DMS 273 (cell line): ENCODE measurements at regions not wholly inside any gene's neighbourhood (a gene's known extent, or its start where the extent isn't known, plus 50 kb on each side); places are given as distances from the start of the nearest gene placed in this dataset.

Experiments used
- DNase-seq: peaks from one replicate; lab custom pipeline; 2025; ENCODE audit not compliant: unreplicated experiment; lab: John Stamatoyannopoulos, UW

DNA sequence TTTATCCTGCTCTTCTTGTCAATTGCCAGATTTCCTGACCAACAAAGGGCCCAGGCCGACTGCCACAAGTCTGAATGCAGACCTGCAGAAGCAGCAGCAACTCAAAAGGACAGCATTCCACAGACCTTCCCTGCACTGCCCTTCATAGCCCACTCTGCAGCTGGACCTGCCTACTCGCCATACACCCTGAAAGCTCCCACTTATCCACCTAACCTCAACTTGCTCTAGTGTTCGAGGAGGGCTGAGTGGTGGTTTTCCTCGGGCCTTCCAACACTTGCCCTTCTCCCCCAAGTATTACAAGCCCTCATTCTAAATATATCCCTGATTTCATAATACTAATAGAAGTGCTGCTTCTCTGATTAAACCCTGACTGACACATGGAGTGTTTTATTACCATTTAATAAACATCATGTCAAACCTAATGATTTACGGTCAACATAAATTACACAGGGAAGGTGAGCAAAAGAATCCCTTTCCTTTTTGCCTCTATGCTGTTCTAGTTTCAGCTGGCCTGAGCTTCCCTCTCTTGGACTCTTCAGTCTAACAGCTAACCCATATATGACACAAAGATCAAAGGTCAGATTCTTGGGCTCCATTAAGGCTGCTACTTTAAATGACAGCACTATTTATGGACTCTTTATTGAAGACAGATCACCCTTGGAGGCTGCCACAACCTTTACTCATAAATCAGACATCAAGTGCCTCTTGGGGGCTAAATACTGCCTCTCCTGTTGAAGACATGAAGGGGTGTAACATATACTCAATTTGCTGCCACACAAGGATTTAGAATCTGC, 1546.9 kb upstream of the TMEM132C start:
- no peak for DNase-seq

DNA sequence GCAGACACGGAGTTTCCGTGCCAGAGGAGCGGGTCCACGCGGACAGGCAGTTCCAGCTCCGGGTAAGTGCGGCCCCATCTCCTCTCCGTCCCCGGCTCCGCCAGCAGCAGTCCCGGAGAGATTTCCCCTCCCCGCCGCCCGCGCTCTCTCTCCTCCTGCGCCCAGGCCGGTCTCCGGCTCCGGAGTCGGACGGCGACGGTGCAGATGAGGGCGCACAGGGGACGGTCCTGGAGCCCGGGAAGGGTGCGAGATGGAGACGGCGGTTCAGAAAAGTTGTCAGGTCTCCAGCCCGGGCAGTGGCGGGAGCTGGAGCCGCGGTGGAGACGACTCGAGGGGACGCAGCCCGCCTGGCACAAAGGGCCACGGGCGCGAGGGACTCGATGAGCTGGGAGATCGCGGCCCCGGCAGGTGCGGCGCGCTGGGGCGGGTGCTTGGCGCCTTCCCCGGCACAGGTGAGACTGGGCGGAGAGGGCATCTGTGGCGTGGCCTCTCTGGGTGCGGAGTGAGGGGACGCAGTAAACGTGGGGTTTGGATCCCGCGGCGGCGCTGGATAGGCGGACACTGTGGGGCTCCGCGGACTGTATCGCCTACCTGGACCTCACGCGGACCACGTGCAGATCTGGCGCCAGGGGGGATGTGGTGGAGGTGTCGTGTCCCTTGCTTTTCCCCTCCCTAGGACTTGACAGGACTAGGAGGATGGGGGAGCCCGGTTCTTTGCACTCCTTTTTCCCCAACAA, 1540.3 kb upstream of the TMEM132C start:
- DNase-seq, result no peak

DNA sequence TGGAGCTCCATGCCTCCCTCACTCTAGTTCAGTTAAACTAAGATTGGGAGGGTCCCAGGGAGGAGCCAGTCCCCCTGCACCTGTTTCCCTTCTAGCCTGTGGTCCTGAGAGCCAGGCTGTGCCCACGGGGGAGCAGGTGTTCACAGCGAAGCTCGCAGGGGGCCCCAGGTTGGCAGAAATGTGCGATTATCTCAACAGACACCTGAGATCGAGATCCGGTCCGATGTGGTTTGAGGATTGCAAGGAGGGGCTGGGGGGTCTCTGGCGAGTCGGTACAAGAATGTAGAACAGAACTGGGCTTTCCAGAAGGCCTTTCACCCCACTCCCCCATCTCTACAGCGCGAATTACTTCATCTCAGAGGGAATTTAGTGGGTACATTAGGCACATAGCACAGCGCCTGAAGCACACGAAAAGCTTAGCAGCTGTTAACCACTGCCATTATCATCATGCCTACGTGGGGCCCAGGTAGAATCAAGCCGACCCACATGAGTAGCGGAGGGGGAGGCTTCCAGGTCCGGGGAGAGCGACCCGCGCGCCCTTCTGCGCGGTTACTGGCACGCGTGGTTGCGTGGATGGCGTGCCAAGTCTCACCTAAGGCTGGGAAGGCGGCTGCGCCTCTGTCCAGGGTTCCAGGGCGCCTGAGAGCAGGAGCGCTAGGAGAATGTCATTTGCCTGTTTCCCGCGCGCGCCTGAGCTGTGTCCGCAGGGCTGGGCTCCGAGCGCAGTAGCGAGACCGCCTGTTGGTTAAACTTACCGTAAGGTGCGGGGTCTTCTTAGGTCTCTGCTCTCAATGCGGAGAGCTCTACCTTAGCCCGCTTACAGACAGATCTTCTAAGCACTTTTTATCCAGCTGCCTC, 1539.5 kb upstream of the TMEM132C start:
- no peak for DNase-seq

DNA sequence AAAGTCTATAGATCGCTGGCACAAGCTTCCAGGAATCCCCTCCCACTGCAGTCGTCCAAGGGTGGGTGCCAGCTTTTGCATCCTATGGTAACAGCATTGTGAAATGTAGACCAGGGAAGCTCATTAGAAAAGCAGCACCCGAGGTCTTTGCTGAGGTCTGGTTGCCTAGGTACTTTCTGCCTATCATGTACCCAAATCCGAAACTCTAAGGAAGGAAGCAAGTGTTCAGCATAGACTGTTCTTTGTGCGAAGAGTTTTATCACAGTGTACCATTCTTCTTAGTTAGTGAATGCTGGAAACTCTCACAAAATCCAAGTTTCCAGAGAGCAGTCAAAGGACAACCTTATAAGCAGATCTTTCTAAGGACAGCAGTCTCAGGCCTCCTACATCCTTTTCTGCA, 1532.7 kb upstream of the TMEM132C start:
- DNase-seq, result no peak

DNA sequence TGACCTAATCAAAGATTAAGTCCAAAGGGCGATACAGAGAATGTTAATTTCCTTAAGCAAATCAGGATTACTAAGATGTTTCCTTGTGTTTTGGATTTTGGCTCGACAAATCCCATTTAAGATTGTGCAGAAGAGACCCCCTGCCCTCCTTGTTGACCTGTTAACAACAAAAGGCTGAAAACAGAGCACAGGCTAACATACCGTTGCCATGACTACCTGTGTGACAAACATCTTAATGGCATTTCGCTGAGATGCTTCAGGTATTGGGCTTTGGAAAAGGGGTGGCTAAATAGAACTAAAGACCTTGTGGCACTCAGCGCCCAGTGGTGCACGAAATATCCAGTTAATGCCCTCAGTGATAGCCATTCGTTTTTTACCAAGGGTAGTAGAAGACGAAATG, 1532.3 kb upstream of the TMEM132C start:
- no peak for DNase-seq

DNA sequence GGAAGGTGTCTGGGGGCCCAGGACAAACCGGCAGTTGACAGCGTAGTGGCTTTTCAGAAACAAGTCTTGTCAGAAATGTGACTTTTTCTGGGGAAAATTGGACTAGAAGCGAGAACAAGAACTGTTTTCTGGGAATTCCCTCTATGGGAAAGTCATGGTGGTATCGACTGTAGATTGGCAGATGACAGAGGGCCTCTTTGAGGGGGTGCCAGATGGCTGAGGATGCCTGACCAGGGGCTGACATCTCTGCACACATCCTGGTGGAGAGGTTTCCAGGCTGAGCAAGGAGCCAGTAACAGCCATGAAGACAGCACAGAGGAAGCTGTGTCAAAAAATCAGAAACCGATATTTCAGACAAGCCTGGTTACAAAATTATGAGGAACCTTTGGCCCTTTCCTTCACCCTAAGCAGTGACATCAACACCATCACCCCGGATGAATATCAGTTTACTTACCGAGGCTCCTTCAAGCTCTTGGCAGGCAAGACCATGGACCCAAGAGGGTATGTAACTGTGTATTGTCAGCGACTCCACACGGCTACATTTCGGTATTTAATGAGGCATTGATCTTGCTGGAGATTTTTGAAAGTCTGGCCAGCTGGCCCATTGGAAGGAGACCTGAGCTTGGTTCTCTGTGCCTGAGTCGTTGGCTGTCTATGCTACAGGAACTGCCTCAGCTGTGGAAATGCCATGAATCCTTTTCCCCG, 1525.3 kb upstream of the TMEM132C start:
- DNase-seq, result no peak

DNA sequence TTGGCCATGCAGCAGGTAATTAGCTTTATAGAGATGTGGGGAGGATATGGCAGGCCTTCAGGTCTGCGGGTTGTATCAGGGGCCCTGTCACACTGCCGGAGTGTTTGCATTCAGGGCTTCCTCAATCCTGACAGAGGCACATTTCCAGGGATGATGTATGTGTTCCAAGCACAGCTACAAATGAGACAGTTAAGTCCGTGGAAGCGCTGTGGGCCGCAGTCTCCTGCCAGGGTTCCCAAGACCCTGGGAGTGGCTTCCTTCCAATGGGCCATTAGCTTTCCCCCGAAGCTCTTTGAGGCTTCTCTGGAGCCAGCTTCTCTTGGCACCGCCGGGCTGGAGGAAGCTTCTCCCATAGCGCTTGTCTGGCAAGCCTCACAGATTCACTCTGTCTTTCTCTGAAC, 1524.7 kb upstream of the TMEM132C start:
- DNase-seq, result no peak

DNA sequence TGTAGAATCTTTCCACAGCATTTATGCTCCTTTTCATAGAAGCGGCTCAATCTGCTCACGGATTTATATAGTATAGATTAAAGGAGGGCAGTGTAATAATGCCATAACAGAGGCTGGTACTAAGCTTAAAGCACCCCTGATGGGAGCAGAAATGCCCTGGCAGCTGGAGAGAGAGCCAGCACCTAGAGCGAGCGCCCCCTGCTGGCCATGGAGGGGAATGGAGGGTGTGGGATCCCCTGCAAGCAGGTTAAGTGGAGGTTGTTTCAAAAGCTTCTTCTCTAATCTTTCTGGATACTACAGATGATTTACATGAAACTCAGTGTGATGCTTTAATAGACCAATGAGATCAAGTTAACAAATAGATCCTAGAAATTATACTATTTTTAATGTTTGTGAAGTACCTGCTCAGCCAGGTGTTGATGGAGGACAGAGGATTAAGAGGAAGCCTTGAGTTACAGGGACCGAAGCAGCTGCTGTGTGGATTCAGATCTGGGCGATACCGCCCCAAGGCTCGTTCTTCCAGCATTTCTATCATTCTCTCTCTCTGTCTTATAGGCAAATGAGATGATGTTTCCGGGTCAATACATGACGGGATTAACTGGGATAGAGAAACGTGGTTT, 1519.3 kb upstream of the TMEM132C start:
- DNase-seq, result peak; percentile 52

DNA sequence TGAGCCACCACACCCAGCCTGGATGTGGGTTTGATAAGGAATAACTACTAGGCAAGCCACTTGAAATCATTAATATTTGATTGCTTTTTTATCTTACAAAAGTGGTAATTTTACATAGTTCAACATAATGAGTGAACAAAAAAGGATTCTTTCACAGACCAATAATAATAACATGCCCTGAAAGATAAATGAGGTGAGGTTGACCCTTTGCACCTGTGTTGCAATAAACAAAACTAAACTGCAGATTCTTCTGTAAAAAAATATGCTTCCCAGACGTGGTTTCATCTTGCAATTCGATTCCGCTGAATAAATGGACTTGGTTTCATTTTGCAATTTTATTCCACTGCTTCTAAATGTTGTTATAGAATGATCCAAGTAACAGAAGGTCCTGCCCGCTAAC, 1514.9 kb upstream of the TMEM132C start:
- DNase-seq, result no peak

DNA sequence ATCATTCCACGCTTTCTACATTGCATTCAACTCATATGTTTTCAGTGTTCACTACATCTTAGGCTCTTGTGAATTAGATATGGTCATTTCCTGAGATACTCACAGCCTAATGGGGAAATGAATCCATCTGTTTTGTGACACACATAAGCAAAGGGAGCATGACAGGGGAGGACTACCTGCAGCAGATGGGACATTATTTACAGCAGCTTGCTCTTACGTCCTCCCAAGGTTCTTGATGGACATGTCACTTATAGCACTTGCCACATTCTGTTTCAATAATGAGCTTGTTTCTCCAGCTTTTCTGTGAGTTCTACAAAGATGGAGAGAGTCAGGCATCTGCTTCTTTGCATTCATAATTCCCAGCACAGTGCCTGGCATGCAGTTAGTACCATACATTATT, 1509.6 kb upstream of the TMEM132C start:
- no peak for DNase-seq

DNA sequence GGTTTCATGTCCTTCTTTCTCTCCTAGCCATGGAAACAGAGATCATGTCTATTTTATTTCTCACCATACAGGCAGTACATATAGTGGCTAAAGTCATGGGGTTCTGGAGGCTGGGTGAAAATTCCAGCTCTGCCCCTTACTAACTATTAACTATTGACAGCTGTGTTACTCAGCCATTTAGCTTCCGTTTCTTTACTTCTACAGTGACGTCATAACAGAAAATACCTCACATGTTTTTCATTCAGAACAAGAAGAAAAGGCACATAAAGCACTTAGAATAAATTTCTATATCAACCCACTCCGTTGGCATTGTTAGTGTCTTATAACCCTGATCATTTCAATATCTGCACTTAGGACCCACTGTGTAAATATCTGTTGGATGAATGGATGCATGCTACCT, 1506.9 kb upstream of the TMEM132C start:
- DNase-seq, result no peak

DNA sequence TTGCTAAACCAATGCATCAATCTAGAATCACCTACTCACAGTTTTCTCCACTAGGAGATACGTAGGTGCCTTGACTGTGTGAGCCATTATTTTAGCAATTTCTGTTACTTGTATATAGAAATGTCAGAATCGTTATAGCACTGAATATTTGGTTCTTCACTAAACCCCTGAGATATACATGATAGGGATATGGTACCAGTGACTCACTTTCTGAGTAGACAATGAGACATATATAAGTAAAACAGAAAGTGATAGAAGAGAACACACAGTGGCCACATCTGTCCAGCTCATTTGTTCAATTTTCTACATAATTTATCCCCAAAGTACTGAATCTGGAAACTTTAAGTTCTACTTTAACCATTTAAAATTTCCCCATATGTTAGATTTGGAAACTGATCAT, 1505.5 kb upstream of the TMEM132C start:
- DNase-seq, result no peak

DNA sequence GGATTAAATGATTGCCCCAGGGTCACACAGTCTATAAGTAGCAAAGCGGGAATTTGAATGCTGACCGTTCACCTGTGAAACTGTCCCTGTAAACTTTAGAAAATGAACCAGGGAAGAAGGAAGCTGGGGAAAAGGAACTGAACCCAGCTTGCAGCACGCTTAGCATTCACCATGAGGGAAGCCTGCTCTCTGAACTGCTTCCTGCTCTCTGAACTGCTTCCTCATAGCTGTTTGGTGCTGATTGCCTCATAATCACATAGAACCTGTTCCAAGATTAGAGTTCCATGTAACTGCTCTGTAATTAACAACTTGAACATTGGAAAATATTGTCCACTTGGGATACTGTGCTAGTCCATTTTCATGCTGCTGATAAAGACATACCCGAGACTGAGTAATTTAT, 1504.8 kb upstream of the TMEM132C start:
- DNase-seq, result no peak

DNA sequence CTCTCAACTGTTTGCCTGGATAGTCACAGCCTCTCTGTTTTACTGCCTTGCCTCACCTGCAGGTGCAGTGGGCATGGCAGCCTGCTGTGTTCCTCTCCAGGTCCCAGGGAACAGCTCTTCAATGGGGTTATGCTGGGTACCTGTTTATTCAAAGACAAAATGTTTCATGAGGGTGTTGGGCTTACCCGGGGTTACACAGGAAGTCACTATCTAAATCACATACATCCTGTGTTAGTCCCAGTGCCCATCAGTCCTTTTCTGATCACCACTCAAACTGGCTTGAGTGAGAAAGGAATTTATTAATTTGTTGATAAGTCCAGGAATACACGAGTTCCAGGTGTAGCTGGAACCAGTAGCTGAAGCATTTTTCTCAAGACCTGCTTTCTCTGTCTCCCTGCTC, 1503.6 kb upstream of the TMEM132C start:
- no peak for DNase-seq

DNA sequence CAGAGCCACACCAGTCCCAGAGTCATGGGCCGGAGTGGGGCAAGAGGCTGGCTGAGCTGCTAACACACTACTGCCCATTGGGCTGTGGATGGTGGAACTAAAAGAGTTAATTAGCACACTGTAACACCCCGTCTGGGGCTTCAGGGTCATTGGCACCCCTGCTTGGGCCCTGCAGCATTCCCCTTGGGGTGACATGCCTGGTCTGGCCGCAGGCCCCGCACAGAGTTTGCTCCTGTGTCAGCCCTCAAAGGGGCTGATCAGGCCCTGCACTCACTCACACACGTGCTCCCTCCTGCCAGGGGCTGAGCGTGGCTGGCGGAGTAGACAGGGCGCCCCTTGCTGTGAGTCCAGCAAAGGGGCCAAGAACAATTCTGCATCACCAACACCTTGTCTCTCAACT, 1499.6 kb upstream of the TMEM132C start:
- DNase-seq, result no peak

DNA sequence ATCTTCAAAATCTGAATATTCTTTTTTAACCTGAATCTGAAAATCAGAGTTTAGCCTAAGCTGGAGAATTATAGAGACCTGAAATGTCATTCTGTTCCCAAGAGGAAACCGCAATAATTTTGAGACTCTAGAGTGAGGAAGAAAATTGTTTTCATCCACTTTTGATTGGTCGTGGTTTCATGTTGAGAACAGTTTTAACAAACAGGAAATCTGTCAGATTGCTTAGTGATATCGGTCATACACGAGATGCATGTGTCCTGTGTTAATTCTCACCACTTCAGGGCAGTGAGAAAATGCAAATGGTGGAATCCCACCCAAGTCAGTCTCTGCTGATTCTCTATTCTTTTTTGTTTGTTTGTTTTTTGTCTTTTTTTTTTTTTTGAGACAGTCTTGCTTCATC, 1498.5 kb upstream of the TMEM132C start:
- DNase-seq, result no peak

DNA sequence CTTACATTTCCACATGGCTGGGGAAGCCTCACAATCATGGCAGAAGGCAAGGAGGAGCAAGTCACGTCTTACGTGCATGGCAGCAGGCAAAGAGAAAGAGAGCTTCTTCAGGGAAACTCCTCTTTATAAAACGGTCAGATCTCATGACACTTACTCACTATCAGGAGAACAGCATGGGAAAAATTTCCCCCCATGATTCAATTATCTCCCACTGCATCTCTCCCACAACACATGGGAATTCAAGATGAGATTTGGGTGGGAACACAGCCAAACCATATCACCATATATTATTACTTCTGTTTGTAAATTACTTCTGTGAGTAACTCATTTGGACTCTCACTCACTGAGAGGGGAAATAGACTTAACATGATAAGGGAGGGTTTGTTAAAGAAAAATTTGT, 1496.8 kb upstream of the TMEM132C start:
- no peak for DNase-seq

DNA sequence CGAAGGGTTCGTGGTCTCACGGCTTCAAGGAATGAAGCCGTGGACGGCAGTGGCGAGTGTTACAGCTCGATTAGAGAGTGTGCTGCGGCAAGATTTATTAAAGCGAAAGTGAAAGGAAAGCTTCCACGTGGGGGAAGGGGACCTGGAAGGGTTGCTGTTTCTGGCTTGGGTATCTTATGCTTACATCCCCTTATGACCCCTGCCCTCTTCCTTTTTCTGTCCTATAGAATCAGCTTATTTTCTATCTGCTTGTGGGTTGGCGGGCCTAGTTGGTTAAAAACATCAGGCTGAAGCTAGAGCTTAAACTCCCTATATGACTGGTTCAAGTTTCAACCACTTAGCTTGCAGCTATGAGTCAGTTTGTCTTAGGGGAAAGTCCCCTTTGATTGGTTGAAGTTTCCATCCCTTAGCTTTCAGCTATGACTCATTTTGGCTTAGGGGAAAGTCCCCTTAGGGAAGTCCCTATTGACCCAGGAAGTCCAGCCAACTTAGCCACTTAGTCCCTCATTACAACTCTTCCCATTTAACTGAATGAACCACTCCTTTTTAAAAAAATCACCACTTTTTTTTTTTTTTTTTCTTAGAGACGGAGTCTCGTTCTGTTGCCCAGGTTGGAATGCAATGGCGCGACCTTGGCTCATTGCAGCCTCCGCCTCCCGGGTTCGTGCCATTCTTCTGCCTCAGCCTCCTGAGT, 1494.7 kb upstream of the TMEM132C start:
- DNase-seq, result no peak

DNA sequence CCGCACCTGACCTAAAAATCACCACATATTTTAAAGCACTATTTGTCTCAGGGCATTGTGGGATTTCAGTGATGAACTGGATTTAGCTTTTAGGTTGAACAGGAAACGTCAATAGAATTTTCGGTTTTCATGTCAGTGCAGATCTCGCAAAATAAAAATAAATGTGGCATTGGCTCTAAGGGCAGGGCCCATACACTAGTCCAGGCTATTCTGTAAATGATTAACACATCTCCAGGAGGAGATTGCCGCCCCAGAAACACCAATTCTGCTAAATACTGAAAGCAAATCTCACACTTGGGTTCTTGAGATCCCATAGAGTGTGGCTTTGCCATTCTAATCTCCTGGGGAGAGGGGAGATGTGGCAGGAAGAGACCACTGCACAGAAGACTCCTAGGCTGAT, 1494.0 kb upstream of the TMEM132C start:
- no peak for DNase-seq

DNA sequence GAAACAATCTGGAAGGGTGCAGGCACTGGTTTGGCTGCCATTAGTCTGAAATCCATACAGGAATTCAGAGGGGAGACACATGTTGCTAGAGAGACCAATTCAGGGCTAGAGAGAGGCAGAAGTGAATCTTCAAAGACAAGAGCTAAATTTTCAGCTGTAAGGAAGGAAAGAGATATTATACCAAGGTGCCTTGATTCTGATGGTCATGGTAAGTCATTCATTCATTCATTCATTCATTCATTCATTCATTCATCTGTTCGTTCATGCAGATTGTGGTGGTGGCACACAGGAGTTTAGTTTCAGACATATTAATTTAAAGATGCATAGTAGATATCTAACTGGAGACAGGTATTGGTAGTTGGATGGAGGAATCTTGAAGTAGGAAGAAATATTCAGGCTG, 1493.5 kb upstream of the TMEM132C start:
- DNase-seq, result no peak
